ENCODE measurements at regions not wholly inside any gene's neighbourhood (a gene's known extent, or its start where the extent isn't known, plus 50 kb on each side); places are given as distances from the start of the nearest gene placed in this dataset.

DNA sequence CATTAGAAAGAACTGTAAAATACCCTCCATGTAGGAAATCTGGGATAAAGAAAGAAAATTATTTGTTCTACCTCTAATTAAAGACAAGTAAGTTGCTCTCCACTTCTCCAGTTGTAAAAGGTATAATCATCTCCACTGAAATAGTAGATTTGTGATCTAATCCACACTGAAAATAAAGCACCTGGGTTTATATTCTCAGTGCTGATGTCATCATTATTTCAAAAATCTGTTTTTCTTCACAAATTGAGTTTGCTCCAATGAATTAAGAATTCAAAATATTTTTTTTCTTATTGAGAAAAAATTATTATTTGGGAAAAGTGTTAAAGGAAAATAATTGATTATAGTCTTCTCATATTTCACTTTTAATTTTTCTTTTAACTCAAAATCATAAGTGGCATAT is 869.2 kb downstream of the SLC16A7 start:
- TF ChIP-seq, protein P1, sequence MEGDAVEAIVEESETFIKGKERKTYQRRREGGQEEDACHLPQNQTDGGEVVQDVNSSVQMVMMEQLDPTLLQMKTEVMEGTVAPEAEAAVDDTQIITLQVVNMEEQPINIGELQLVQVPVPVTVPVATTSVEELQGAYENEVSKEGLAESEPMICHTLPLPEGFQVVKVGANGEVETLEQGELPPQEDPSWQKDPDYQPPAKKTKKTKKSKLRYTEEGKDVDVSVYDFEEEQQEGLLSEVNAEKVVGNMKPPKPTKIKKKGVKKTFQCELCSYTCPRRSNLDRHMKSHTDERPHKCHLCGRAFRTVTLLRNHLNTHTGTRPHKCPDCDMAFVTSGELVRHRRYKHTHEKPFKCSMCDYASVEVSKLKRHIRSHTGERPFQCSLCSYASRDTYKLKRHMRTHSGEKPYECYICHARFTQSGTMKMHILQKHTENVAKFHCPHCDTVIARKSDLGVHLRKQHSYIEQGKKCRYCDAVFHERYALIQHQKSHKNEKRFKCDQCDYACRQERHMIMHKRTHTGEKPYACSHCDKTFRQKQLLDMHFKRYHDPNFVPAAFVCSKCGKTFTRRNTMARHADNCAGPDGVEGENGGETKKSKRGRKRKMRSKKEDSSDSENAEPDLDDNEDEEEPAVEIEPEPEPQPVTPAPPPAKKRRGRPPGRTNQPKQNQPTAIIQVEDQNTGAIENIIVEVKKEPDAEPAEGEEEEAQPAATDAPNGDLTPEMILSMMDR (IDR thresholded peaks at IDR 0.05; ENCODE audit: low read depth, low read length, poor library complexity, severe bottlenecking) = no peak
- TF ChIP-seq EZH2phosphoT487 (IDR thresholded peaks at IDR 0.05; ENCODE audit: borderline replicate concordance, low read length) = no peak

Data from DOHH2 (cell line).